Adrenal gland (tissue), 9 donors: ENCODE measurements at regions not wholly inside any gene's neighbourhood (a gene's known extent, or its start where the extent isn't known, plus 50 kb on each side); places are given as distances from the start of the nearest gene placed in this dataset.

Source experiments
- DNase-seq, 7 donors: peaks; one replicate each; pipeline ENCODE4 v3.0.0-alpha.2; 2019 to 2020
- H3K27ac ChIP-seq, 5 donors: fragments of 200-600 bp; sonication (generic) in 4 of 5; 1 replicate in 3 of 5; 2 replicates in 2 of 5; pipeline versions ENCODE4 v1.5.1 to v1.8.0; 2016 to 2020; ENCODE audit warnings: mild to moderate bottlenecking in 1 of 5
- H3K27me3 ChIP-seq: fragments of 200-600 bp; 2 replicates; pipeline ENCODE4 v1.8.0; 2021
- H3K36me3 ChIP-seq, 2 donors: fragments of 200-600 bp; replicated peaks in 1 of 2; 1 replicate in 1 of 2; 2 replicates in 1 of 2; pipeline versions ENCODE4 v1.5.1 to v1.8.0; 2018 to 2022
- H3K4me1 ChIP-seq, 2 donors: fragments of 200-600 bp; replicated peaks in 1 of 2; 1 replicate in 1 of 2; 2 replicates in 1 of 2; pipeline versions ENCODE4 v1.5.1 to v1.8.0; 2018 to 2021
- H3K4me3 ChIP-seq, 4 donors: fragments of 200-600 bp; sonication (generic) in 3 of 4; one replicate each; pipeline ENCODE4 v1.5.1; 2016 to 2018
- H3K9me3 ChIP-seq, 3 donors: fragments of 200-600 bp; sonication (generic) in 1 of 3; replicated peaks in 1 of 3; 1 replicate in 2 of 3; 2 replicates in 1 of 3; pipeline versions ENCODE4 v1.5.1 to v1.8.0; 2016 to 2021
- POLR2A ChIP-seq, 2 donors: fragments of 450-650 bp; IDR thresholded peaks; one replicate each; pipeline ENCODE4 v1.6.1; 2017; ENCODE audit warnings: antibody characterized with exemption in 2 of 2, mild to moderate bottlenecking in 2 of 2, moderate library complexity in 1 of 2
- WGBS, 4 donors: extraction: QIAGEN DNeasy Blood & Tissue Kit in 2 of 4; methylation state at CpG; one replicate each; pipeline versions ENCODE4 v1.1.5 to v1.1.7; 2013 to 2017; 5-methylcytosine and 5-hydroxymethylcytosine counted together
- intact Hi-C, 2 donors: fragments of 100-400 bp; cut with DNase I; formaldehyde crosslinking; loops; one replicate each; pipeline versions ENCODE4 v1.14.1 to v1.15.0; 2022 to 2023
- TF ChIP-seq, protein P1 (sequence below), 6 experiments: fragments of 450-650 bp in 4 of 6; fragments of 200-600 bp in 2 of 6; sonication (generic) in 1 of 6; IDR thresholded peaks; 1 replicate in 5 of 6; 2 replicates in 1 of 6; pipeline versions ENCODE4 v1.5.1 to v1.8.0; 2016 to 2021; ENCODE audit warnings: antibody characterized with exemption in 6 of 6, mild to moderate bottlenecking in 2 of 6, moderate library complexity in 1 of 6
- donor health status: healthy with polysubstance abuse.
- donor health status: Bipolar disorder and iron deficiency.
- donor health status: DM: yes; HTN: yes; CAD: no.
- donor health status: DM: no; HTN: no; CAD: no.
- donor health status: DM: no; HTN: no; CAD: no.

DNA sequence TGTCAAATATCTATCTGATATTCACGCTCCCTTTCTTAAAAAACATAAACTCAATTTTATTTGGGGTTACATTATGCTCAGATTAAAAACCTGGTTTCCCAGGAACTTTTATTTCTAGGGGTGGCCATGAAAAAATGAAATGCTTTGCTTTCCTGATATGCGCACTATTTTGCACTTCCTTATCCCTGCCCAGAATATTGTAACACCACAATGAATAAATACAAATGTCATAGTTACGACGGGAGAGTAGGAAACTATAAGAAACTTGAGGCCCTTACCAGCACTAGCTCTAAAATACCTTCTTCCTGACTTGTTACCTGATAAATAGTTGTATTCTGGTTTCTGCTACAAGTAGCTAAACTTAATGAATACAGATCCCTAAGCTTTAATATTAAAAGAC lies 475.6 kb upstream of the CWC22 start:
- Histone ChIP-seq H3K27ac (no peak overlapping the region), H3K27me3 (no peaks in the 10 kb centered on the region), H3K9me3 (no peaks in the 10 kb centered on the region), H3K4me3 (no peak overlapping the region), H3K36me3 (no peaks in the 10 kb centered on the region), H3K4me1 (no peaks in the 10 kb centered on the region)
- intact Hi-C loops, result no loop called here
- 79 to 84% (median 82%) methylated on average over 4 of the region's 4 CpGs for WGBS, 4 donors
- TF ChIP-seq, protein P1, sequence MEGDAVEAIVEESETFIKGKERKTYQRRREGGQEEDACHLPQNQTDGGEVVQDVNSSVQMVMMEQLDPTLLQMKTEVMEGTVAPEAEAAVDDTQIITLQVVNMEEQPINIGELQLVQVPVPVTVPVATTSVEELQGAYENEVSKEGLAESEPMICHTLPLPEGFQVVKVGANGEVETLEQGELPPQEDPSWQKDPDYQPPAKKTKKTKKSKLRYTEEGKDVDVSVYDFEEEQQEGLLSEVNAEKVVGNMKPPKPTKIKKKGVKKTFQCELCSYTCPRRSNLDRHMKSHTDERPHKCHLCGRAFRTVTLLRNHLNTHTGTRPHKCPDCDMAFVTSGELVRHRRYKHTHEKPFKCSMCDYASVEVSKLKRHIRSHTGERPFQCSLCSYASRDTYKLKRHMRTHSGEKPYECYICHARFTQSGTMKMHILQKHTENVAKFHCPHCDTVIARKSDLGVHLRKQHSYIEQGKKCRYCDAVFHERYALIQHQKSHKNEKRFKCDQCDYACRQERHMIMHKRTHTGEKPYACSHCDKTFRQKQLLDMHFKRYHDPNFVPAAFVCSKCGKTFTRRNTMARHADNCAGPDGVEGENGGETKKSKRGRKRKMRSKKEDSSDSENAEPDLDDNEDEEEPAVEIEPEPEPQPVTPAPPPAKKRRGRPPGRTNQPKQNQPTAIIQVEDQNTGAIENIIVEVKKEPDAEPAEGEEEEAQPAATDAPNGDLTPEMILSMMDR (IDR thresholded peaks at IDR 0.05), result no peak
- no peak for TF ChIP-seq POLR2A (IDR thresholded peaks at IDR 0.05)
- DNase-seq, result no peak

DNA sequence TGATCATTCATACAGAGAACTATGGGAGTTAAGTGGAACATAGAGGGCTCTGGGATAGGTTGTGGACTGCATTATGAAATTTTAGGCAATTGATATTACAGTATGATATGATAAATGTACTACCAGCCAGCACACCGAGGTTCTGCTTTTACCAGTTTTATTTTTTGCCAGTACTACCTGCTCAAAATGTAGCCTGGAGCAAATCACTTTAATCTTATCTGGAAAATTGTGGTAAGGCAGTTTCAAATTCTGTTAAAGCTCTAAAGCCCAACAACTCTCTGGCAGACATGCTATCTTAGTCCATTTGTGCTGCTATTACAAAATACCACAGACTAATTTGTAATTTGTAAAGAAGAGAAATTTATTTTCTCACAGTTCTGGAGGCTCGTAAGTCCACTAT lies 474.9 kb upstream of the CWC22 start:
- no peaks in the 10 kb centered on the region for H3K9me3 ChIP-seq
- WGBS, 4 donors, result 57 to 77% (median 63%) methylated on average over 2 of the region's 2 CpGs
- intact Hi-C loops, result no loop called here
- H3K27me3 ChIP-seq, result no peaks in the 10 kb centered on the region
- no peaks in the 10 kb centered on the region for H3K36me3 ChIP-seq
- no peak for DNase-seq
- H3K4me3 ChIP-seq, result no peak overlapping the region
- TF ChIP-seq, protein P1 (IDR thresholded peaks at IDR 0.05), result no peak
- TF ChIP-seq POLR2A (IDR thresholded peaks at IDR 0.05), result no peak
- H3K27ac ChIP-seq, result no peak overlapping the region
- no peaks in the 10 kb centered on the region for H3K4me1 ChIP-seq

DNA sequence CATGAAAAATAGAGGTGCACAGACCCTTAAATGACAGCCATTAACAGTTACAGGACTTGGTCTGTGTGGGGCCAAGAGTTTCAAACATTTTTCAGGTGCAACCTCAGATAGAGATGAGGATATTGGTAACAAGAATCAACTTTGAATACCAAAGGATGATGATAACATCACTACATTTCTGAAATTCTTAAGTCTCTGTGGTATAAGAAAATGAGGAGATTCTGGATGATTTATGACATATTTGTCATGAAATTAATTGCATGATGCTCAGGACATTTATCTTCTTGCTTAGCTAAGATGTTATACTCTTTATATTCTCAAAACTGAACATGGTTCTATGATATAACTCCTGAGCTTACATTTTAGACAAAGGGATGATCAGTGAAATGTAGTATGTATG lies 471.8 kb upstream of the CWC22 start:
- Histone ChIP-seq H3K27me3 (no peaks in the 10 kb centered on the region), H3K9me3 (no peaks in the 10 kb centered on the region), H3K27ac (no peak overlapping the region), H3K4me3 (no peak overlapping the region), H3K36me3 (no peaks in the 10 kb centered on the region), H3K4me1 (no peaks in the 10 kb centered on the region)
- intact Hi-C loops, result no loop called here
- TF ChIP-seq POLR2A (IDR thresholded peaks at IDR 0.05), result no peak
- TF ChIP-seq, protein P1 (IDR thresholded peaks at IDR 0.05), result no peak
- DNase-seq, result no peak

DNA sequence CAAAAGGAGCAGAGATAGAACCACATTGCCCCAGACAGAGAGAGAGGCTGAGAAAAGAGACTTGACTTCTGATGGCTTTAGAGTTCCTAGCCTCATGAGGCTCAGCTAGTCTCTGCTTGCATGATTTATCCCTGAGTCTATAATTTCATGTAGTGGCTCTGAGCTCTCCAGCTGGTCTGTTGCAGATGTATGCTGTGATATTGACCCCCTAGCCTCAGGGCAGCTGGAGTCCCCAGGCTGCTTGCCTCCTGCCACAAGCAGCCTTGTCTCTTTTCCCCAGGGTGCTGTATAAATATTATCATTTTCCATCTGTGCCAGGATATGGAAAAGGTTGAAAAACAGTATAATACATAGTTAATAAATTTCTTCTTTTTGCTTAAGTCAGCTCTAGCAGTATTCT lies 467.6 kb upstream of the CWC22 start:
- intact Hi-C loops, result no loop called here
- H3K4me1 ChIP-seq, result no peaks in the 10 kb centered on the region
- TF ChIP-seq, protein P1 (IDR thresholded peaks at IDR 0.05), result no peak
- TF ChIP-seq POLR2A (IDR thresholded peaks at IDR 0.05), result no peak
- no peak overlapping the region for H3K4me3 ChIP-seq
- DNase-seq, result no peak
- H3K27me3 ChIP-seq, result no peaks in the 10 kb centered on the region
- no peaks in the 10 kb centered on the region for H3K36me3 ChIP-seq
- H3K27ac ChIP-seq, result no peak overlapping the region
- H3K9me3 ChIP-seq, result no peaks in the 10 kb centered on the region
